ENCODE measurements at regions not wholly inside any gene's neighbourhood (a gene's known extent, or its start where the extent isn't known, plus 50 kb on each side); places are given as distances from the start of the nearest gene placed in this dataset.

GRCh38 chr5:125489146-125489545, 742.7 kb upstream of the ZNF608 start:
- ATAC-seq (no peak), DNase-seq (no peak)
- ChIA-PET POLR2A (ENCODE audit: unreplicated experiment) (no interaction called here), CTCF (no interaction called here)
- Histone ChIP-seq H3K4me2 (ENCODE audit: low read length) (no peak overlapping the region), H3K4me1 (ENCODE audit: insufficient read depth, low read length) (peaks cover 25% of the 10 kb centered on the region), H3K9me2 (replicated peaks; ENCODE audit: low read length) (no peaks in the 10 kb centered on the region), H2AFZ (ENCODE audit: low read length) (no peak overlapping the region), H3K9ac (ENCODE audit: low read length) (no peak overlapping the region), H3K4me3 (ENCODE audit: low read length) (no peak overlapping the region), H4K20me1 (ENCODE audit: low read length) (no peaks in the 10 kb centered on the region), H3F3A (ENCODE audit: low read length, unreplicated experiment) (peaks cover 12% of the 10 kb centered on the region), H3K27ac (ENCODE audit: low read length) (no peak overlapping the region), H3K27me3 (ENCODE audit: low read length) (no peaks in the 10 kb centered on the region), H3K36me3 (ENCODE audit: low read depth, low read length) (no peaks in the 10 kb centered on the region), H3K9me3 (ENCODE audit: low read length) (no peaks in the 10 kb centered on the region), H3K79me2 (ENCODE audit: low read length) (no peaks in the 10 kb centered on the region)
- BruUV-seq (replicated peaks), result no TSS peak
- intact Hi-C loops (cut with micrococcal nuclease), result loop anchor here (10.0 kb wide), 2 partner anchors 444 to 834 kb away; no protein-coding TSS in a partner anchor
- TF ChIP-seq EZH2phosphoT487 (IDR thresholded peaks at IDR 0.05; ENCODE audit: borderline replicate concordance, low read length) (no peak), CTCF (conservative IDR thresholded peaks at IDR 0.05; ENCODE audit: low read depth, low read length) (no peak), EZH2 (IDR thresholded peaks at IDR 0.05; ENCODE audit: low read length, unreplicated experiment) (no peak)

- no peaks in the 10 kb centered on the region for H3K9me3 ChIP-seq (ENCODE audit: low read length)
- H3K4me3 ChIP-seq (ENCODE audit: low read length), result no peak overlapping the region
- no peak for ATAC-seq
- no peaks in the 10 kb centered on the region for H3K27me3 ChIP-seq (ENCODE audit: low read length)
- no peak overlapping the region for H3K9ac ChIP-seq (ENCODE audit: low read length)
- intact Hi-C loops (cut with micrococcal nuclease), result no loop called here
- no peak for DNase-seq
- BruUV-seq (replicated peaks), result no TSS peak
- H3F3A ChIP-seq (ENCODE audit: low read length, unreplicated experiment), result no peaks in the 10 kb centered on the region
- no peaks in the 10 kb centered on the region for H3K36me3 ChIP-seq (ENCODE audit: low read depth, low read length)
- no peaks in the 10 kb centered on the region for H3K79me2 ChIP-seq (ENCODE audit: low read length)
- ChIA-PET CTCF (no interaction called here), POLR2A (ENCODE audit: unreplicated experiment) (no interaction called here)
- no peaks in the 10 kb centered on the region for H3K9me2 ChIP-seq (replicated peaks; ENCODE audit: low read length)
- H2AFZ ChIP-seq (ENCODE audit: low read length), result no peak overlapping the region
- no peak for TF ChIP-seq CTCF (conservative IDR thresholded peaks at IDR 0.05; ENCODE audit: low read depth, low read length)
- no peak for TF ChIP-seq EZH2 (IDR thresholded peaks at IDR 0.05; ENCODE audit: low read length, unreplicated experiment)
- TF ChIP-seq EZH2phosphoT487 (IDR thresholded peaks at IDR 0.05; ENCODE audit: borderline replicate concordance, low read length), result no peak
- no peaks in the 10 kb centered on the region for H3K4me1 ChIP-seq (ENCODE audit: insufficient read depth, low read length)
- H4K20me1 ChIP-seq (ENCODE audit: low read length), result no peaks in the 10 kb centered on the region
- H3K27ac ChIP-seq (ENCODE audit: low read length), result no peak overlapping the region
- no peak overlapping the region for H3K4me2 ChIP-seq (ENCODE audit: low read length)
Observed at GRCh38 chr5:125491986-125492492, 745.6 kb upstream of the ZNF608 start.

GRCh38 chr5:125492977-125493376, 746.5 kb upstream of the ZNF608 start:
- H3K9me2 ChIP-seq (replicated peaks; ENCODE audit: low read length), result no peaks in the 10 kb centered on the region
- no peaks in the 10 kb centered on the region for H4K20me1 ChIP-seq (ENCODE audit: low read length)
- no peak overlapping the region for H3K4me3 ChIP-seq (ENCODE audit: low read length)
- H3K4me2 ChIP-seq (ENCODE audit: low read length), result no peak overlapping the region
- H3K27ac ChIP-seq (ENCODE audit: low read length), result no peak overlapping the region
- no peaks in the 10 kb centered on the region for H3K9me3 ChIP-seq (ENCODE audit: low read length)
- intact Hi-C loops (cut with micrococcal nuclease), result no loop called here
- no peak for ATAC-seq
- no peak for TF ChIP-seq EZH2 (IDR thresholded peaks at IDR 0.05; ENCODE audit: low read length, unreplicated experiment)
- no peak for TF ChIP-seq EZH2phosphoT487 (IDR thresholded peaks at IDR 0.05; ENCODE audit: borderline replicate concordance, low read length)
- TF ChIP-seq CTCF (conservative IDR thresholded peaks at IDR 0.05; ENCODE audit: low read depth, low read length), result no peak
- no peak for DNase-seq
- H2AFZ ChIP-seq (ENCODE audit: low read length), result no peak overlapping the region
- H3K79me2 ChIP-seq (ENCODE audit: low read length), result no peaks in the 10 kb centered on the region
- no peaks in the 10 kb centered on the region for H3K4me1 ChIP-seq (ENCODE audit: insufficient read depth, low read length)
- CTCF ChIA-PET, result no interaction called here
- POLR2A ChIA-PET (ENCODE audit: unreplicated experiment), result no interaction called here
- no peaks in the 10 kb centered on the region for H3F3A ChIP-seq (ENCODE audit: low read length, unreplicated experiment)
- no TSS peak for BruUV-seq (replicated peaks)
- H3K36me3 ChIP-seq (ENCODE audit: low read depth, low read length), result no peaks in the 10 kb centered on the region
- no peak overlapping the region for H3K9ac ChIP-seq (ENCODE audit: low read length)
- no peaks in the 10 kb centered on the region for H3K27me3 ChIP-seq (ENCODE audit: low read length)
